Stimulated activated naive B cell treated with anti-CD40 and anti-IgM and Interleukin-4, amounts not matched to agents 10 μg/mL and 1 μg/mL and 100 μg/mL, for 72 hours (primary cell): ENCODE measurements at regions not wholly inside any gene's neighbourhood (a gene's known extent, or its start where the extent isn't known, plus 50 kb on each side); places are given as distances from the start of the nearest gene placed in this dataset.

Source experiments
- ATAC-seq, 2 donors: fragments of 150-1000 bp; cut with Tn5 transposase; replicated peaks; 2 replicates each; pipeline ENCODE4 v1.10.0; 2021; ENCODE audit warnings: moderate library complexity in 1 of 2
- DNase-seq: peaks from one replicate; pipeline ENCODE4 v3.0.0; 2021
- H3K27ac Mint-ChIP-seq: one replicate; pipeline ENCODE4 v1.8.0; 2022; ENCODE audit warnings: mild to moderate bottlenecking, mixed read lengths
- H3K27me3 Mint-ChIP-seq, 2 donors: one replicate each; pipeline ENCODE4 v1.8.0; 2022; ENCODE audit warnings: mixed read lengths in 2 of 2
- H3K36me3 Mint-ChIP-seq, 2 donors: one replicate each; pipeline ENCODE4 v1.8.0; 2022; ENCODE audit warnings: mixed read lengths in 2 of 2, mild to moderate bottlenecking in 1 of 2
- H3K4me1 Mint-ChIP-seq, 2 donors: one replicate each; pipeline ENCODE4 v1.8.0; 2022; ENCODE audit warnings: mixed read lengths in 2 of 2, mild to moderate bottlenecking in 1 of 2
- H3K4me3 Mint-ChIP-seq, 2 donors: one replicate each; pipeline ENCODE4 v1.8.0; 2022; ENCODE audit warnings: mild to moderate bottlenecking in 2 of 2, mixed read lengths in 2 of 2, moderate library complexity in 1 of 2
- H3K9me3 Mint-ChIP-seq, 2 donors: one replicate each; pipeline ENCODE4 v1.8.0; 2022; ENCODE audit warnings: mixed read lengths in 2 of 2, mild to moderate bottlenecking in 1 of 2

DNA sequence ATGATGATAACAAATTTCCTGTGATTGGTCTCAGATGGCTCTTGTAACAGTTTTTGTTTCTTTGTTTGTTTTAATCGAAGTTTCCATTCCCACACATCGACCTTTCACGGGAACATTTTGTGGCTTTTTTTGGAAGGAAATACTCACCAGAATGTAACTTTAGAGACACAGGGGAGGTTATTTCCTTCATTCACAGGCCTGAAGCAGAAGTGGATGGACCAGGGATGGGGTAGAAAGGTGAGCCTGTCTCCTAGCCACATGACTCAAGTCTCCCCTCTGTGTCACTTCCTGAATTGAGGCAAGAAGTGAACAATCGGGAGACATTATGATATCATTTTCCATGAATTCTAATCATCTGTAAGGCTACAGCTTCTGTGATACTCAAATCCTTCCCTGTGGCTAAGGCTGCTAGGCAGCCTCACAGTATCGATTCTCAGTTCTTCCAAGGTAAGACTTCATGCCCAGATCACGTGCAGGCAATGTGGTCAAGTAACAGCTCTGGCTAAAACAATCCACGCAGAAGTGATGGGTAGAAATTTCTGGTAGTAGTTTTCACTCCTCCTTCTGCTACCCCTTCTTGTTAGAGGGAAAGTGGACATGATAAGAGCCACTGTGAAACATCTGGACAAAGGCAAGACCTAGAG lies 203.9 kb upstream of the NEBL start:
- ATAC-seq, result peak; percentile 36 to 46
- peaks cover 0 to 3% of the 10 kb centered on the region in 2 donors for H3K9me3 Mint-ChIP-seq
- DNase-seq, result no peak
- H3K36me3 Mint-ChIP-seq, result no peaks in the 10 kb centered on the region
- no peak overlapping the region for H3K4me3 Mint-ChIP-seq
- H3K27ac Mint-ChIP-seq, result no peak overlapping the region
- H3K27me3 Mint-ChIP-seq, result no peaks in the 10 kb centered on the region
- no peaks in the 10 kb centered on the region for H3K4me1 Mint-ChIP-seq

DNA sequence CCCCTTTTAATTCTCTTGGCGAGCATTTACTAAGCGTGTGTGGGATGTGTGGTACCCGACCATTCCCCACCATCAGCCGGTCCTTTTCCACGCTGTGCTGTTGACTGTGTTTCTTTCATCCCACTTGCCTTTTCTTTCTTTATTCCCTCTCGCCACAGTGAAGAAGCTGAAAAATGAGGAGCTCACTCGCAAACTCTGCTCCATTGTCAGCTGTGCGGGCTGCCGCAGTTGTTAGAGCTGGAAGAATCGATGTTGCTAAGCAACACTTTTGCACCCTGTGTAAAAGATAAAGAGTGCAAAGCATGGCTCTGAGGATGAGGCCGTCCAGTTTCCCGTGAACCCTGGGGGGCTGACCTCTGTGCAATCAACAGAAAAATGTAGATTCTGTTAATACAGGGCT lies 203.1 kb upstream of the NEBL start:
- Mint-ChIP-seq H3K27ac (no peak overlapping the region), H3K9me3 (peaks cover 0 to 1% of the 10 kb centered on the region in 2 donors), H3K36me3 (no peaks in the 10 kb centered on the region), H3K4me3 (no peak overlapping the region), H3K27me3 (no peaks in the 10 kb centered on the region), H3K4me1 (no peaks in the 10 kb centered on the region)
- ATAC-seq (no peak), DNase-seq (no peak)

DNA sequence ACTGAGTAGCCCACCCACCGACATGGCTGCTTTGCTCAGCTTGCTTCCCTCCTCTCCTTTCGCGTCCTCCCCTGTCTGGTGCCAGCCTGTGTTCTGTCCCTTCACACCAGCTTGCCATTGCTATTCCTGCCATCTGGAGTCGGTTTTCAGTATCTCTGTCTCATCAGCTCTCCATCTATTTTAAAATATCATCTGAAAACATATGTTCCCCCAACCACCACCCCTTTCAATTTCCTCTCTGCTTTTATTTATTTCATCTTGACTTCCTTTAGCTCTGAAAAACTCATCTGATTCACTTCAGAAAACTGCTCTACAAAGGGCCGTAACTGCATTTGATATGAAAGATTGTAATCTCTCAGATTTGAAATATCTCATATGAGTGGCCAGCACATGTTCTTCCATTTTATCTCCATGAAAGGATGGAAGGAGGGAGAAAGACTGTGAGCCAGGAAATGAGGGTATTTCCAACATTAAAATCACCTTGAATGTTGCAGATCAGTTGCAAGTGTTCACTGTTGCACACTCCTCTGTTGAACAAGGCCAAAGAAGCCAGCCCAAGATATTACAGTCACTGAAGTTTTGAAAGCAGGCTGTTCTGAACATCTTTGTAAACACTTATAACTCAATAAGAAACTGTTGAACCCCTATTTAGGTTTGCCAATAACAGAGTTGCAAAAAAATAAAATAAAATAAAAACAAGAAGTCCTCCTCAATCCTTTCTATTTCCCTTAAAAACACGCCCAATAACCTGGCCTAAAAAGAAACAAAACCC lies 202.4 kb upstream of the NEBL start:
- H3K36me3 Mint-ChIP-seq, result no peaks in the 10 kb centered on the region
- H3K9me3 Mint-ChIP-seq, result peaks cover 0 to 1% of the 10 kb centered on the region in 2 donors
- no peaks in the 10 kb centered on the region for H3K27me3 Mint-ChIP-seq
- ATAC-seq (no peak), DNase-seq (no peak)
- no peak overlapping the region for H3K4me3 Mint-ChIP-seq
- H3K4me1 Mint-ChIP-seq, result no peaks in the 10 kb centered on the region
- H3K27ac Mint-ChIP-seq, result no peak overlapping the region

DNA sequence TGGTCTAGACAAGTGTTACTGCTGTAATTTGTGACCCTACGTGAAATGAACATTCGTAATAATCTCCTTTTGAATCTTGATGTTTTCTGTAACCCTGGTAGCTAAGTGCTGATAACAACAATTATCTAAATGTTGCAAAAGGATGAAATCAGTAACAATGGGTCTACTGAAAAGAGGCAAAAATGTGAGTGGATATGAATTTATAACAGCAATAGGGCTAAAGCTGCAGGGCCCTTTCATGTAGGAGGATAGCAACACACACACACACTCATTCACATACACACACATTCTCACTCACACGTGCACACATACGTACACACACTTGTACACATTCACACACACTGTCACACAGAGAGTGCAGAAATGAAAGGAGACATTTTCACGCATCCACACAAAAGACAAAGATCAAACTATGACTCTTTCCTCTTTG lies 200.8 kb upstream of the NEBL start:
- peaks cover 0 to 1% of the 10 kb centered on the region in 2 donors for H3K9me3 Mint-ChIP-seq
- ATAC-seq (no peak), DNase-seq (no peak)
- no peak overlapping the region for H3K27ac Mint-ChIP-seq
- no peaks in the 10 kb centered on the region for H3K4me1 Mint-ChIP-seq
- no peak overlapping the region for H3K4me3 Mint-ChIP-seq
- H3K36me3 Mint-ChIP-seq, result no peaks in the 10 kb centered on the region
- H3K27me3 Mint-ChIP-seq, result no peaks in the 10 kb centered on the region

DNA sequence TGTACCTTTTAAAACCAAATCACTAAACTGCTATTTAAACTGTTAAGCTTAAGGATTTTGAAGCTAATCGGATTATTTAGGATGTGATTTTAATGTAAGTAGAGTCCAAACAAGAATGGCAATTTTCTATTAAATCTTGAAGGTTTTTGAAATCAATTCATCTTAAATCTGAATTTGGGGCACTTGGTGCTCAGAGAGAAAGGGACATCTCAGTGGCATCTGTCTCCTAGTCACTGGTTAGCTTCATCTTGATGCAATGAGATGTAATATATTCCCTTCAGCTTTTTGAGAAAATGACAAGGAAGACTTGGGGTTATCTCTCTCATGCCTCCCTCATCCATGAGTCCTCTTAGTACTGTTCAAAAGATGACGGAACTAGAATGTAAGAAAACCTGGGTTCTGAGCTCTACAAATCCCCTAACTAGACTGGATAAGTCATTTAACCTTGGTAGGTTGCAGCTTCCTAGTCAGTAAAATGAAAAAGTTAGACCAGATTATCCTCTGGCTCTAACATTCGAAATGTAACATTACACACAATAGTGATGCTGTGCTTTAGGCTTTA lies 198.5 kb upstream of the NEBL start:
- no peak for ATAC-seq

DNA sequence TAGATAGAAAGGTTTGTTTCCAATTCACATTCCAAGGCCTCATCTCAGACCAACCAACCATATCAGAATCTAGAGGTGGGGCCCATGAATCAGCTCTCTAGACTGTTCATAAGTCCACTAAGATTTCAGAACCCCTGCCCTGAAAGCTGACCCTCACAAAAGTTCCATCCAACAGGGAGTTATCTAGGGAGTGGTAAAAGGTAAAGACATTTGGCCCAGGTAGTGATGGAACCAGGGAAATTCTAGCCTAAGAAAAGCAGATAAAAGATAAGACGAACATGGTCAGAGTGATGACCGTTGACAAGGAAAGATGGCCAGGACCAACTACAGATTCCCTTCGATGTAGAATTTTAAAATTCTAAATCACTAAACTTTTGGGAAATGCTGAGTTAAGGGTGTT lies 198.0 kb upstream of the NEBL start:
- no peaks in the 10 kb centered on the region for H3K4me1 Mint-ChIP-seq
- no peak overlapping the region for H3K27ac Mint-ChIP-seq
- DNase-seq (no peak), ATAC-seq (no peak)
- no peaks in the 10 kb centered on the region for H3K36me3 Mint-ChIP-seq
- H3K27me3 Mint-ChIP-seq, result peaks cover 0 to 6% of the 10 kb centered on the region in 2 donors
- H3K4me3 Mint-ChIP-seq, result no peak overlapping the region
- peaks cover 0 to 3% of the 10 kb centered on the region in 2 donors for H3K9me3 Mint-ChIP-seq

More for the DNA sequence above, 198.5 kb upstream of the NEBL start:
- H3K9me3 Mint-ChIP-seq, result peaks cover 0 to 3% of the 10 kb centered on the region in 2 donors
- H3K36me3 Mint-ChIP-seq, result no peaks in the 10 kb centered on the region
- H3K4me3 Mint-ChIP-seq, result no peak overlapping the region
- no peaks in the 10 kb centered on the region for H3K4me1 Mint-ChIP-seq
- DNase-seq, result no peak
- no peak overlapping the region for H3K27ac Mint-ChIP-seq
- peaks cover 0 to 6% of the 10 kb centered on the region in 2 donors for H3K27me3 Mint-ChIP-seq

DNA sequence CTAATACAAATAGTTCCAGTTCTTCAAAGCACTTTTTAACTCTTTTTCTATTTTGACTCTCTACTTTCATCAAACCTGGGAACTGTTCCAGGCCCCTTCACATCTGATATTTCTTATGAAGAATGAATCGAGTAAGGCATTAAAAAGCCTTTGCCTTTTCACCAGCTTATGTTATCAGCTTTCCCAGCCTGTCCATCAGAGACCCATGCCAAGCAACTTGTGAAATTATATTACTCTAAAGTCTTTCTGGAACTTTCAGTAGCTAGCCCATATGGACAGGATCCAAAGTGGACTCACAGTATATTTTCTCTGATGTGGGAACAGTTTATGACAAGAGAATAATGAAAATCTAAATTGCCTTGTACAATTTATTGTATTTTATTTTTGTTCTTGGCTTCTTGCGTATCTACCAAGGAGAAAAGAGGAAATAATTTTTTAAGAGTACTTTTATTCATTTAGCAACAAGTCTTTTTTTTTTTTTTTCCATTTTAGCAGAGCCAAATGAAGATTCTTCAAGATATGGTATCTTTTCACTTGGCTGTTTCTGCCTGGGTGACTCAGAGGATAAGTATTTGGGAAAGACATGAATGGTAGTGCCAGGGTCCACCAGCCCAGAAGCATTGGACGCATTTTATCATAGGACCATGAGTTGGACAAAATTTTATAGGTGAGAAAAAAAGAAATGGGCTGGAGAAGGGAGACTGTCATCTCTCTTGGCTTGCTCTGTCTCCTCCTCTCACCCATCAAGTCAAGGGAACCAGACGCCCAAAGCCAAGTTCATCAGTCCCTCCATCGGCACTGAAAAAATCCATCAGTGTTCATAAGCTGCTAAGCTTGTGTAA lies 195.8 kb upstream of the NEBL start:
- Mint-ChIP-seq H3K9me3 (peaks cover 0 to 1% of the 10 kb centered on the region in 2 donors), H3K4me1 (no peaks in the 10 kb centered on the region), H3K27me3 (peaks cover 0 to 6% of the 10 kb centered on the region in 2 donors), H3K27ac (no peak overlapping the region), H3K36me3 (no peaks in the 10 kb centered on the region), H3K4me3 (no peak overlapping the region)
- no peak for DNase-seq
- no peak for ATAC-seq

DNA sequence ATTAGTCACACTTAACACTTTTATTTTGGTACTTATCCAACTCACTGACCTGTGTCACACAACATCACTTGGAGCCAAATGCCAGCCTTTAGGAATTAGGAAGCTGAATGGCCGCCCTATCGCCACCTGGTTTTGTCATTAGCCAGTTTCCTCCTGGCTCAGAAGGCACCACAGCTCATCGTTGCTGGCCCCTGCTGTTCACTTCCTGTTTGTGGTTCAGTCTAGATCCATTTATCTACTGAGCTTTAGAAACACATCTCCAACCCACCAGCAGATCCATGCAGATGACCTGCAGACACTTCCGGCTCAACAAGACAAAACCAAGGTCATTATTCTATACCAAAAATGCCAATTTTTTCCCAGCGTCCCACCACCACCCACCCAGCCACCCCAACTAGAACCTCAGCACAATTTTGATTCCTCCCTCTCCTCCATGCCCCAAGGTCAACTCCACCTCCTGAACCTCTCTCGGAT lies 193.5 kb upstream of the NEBL start:
- no peak for ATAC-seq
- no peak for DNase-seq
- Mint-ChIP-seq H3K9me3 (peaks cover 3 to 4% of the 10 kb centered on the region in 2 donors), H3K36me3 (no peaks in the 10 kb centered on the region), H3K4me1 (no peaks in the 10 kb centered on the region), H3K27ac (no peak overlapping the region), H3K27me3 (peaks cover 0 to 10% of the 10 kb centered on the region in 2 donors), H3K4me3 (no peak overlapping the region)

DNA sequence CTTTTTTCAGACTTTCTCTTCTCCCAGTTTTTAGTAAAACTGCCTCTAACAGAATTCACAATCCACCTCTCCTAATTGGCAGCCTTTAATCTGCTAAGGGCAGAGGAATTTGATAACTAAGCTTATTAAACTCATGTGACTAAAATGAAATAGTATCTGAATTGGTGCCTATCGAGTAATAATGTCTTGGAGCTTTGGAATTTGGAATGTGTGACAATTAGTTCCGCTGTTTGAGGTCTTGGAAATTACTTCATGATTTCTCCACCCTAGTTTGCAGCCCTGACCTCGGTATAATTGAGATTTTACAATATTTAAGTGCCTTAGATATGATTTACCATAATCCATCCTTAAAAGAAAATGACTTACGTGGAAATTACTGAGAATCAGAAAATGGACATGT lies 190.4 kb upstream of the NEBL start:
- H3K27me3 Mint-ChIP-seq, result peaks cover 0 to 10% of the 10 kb centered on the region in 2 donors
- DNase-seq, result no peak
- H3K36me3 Mint-ChIP-seq, result no peaks in the 10 kb centered on the region
- no peaks in the 10 kb centered on the region for H3K4me1 Mint-ChIP-seq
- no peak overlapping the region for H3K4me3 Mint-ChIP-seq
- H3K9me3 Mint-ChIP-seq, result peaks cover 3 to 4% of the 10 kb centered on the region in 2 donors
- H3K27ac Mint-ChIP-seq, result no peak overlapping the region
- no peak for ATAC-seq

DNA sequence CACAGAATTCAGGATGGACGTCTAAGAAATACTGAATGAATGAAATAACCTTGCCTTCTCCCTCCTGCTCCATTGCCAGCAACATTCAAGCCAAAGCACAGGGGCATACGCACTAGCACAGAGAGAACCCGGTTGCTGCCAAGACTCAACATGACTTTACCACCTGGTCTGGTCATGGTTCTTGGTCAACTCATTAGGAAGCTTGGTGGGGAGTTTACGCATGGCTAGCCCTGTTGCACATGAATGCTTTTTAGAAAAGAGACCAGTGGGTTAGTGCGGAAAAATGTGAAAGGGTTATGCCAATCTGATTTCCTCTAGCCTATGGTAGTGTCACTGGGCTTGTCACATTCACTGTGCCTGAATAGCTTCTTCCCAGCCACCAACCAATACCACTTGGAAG lies 187.6 kb upstream of the NEBL start:
- peaks cover 2 to 3% of the 10 kb centered on the region in 2 donors for H3K9me3 Mint-ChIP-seq

DNA sequence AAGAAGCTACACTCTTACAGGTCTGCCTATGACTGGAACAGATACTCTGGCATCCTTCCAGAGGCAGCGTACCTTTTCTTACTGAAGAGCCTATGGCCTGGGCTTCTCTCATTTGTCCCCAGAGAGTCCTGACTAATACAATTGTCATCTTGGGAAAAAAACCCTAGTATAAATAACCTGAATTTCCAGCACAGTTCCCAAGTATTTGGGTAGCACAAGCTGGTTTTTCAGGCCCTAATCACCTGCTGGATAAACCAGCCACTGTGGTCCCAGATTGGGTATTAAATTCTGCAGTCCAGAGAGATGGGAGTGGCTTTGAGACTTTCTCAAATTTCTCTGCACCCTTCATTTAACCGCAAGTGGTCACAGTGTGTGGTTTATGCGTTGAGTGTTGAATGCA lies 186.8 kb upstream of the NEBL start:
- peaks cover 2 to 3% of the 10 kb centered on the region in 2 donors for H3K9me3 Mint-ChIP-seq
- H3K27me3 Mint-ChIP-seq, result peaks cover 0 to 7% of the 10 kb centered on the region in 2 donors
- peaks cover 0 to 1% of the 10 kb centered on the region in 2 donors for H3K4me1 Mint-ChIP-seq
- no peak overlapping the region for H3K27ac Mint-ChIP-seq
- H3K4me3 Mint-ChIP-seq, result no peak overlapping the region
- H3K36me3 Mint-ChIP-seq, result no peaks in the 10 kb centered on the region
- no peak for DNase-seq
- no peak for ATAC-seq

More for the DNA sequence above, 187.6 kb upstream of the NEBL start:
- Mint-ChIP-seq H3K4me3 (no peak overlapping the region), H3K36me3 (no peaks in the 10 kb centered on the region), H3K27me3 (peaks cover 0 to 4% of the 10 kb centered on the region in 2 donors), H3K27ac (no peak overlapping the region), H3K4me1 (no peaks in the 10 kb centered on the region)
- ATAC-seq (no peak), DNase-seq (no peak)

DNA sequence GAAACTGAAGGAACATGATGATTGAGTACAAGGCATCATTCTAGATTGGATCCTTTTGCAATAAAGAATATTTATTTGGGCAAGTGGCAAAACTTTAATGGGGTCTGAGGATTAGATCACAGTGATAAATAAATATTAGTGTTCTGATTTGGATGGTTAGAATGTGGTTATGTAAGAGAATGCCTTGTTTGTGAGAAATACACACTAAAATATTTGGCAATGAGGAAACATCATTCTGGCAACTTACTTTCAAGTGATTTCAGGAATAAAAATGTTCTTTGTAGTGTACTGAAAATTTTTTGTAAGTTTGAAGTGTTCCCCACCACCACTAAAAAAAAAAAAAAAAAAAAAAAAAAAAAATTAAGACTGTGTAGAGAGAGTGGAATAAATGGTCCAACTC lies 185.1 kb upstream of the NEBL start:
- Mint-ChIP-seq H3K36me3 (no peaks in the 10 kb centered on the region), H3K27ac (no peak overlapping the region), H3K9me3 (peaks cover 2 to 3% of the 10 kb centered on the region in 2 donors), H3K4me1 (peaks cover 0 to 1% of the 10 kb centered on the region in 2 donors), H3K27me3 (peaks cover 4 to 10% of the 10 kb centered on the region in 2 donors), H3K4me3 (no peak overlapping the region)
- DNase-seq (no peak), ATAC-seq (no peak)

DNA sequence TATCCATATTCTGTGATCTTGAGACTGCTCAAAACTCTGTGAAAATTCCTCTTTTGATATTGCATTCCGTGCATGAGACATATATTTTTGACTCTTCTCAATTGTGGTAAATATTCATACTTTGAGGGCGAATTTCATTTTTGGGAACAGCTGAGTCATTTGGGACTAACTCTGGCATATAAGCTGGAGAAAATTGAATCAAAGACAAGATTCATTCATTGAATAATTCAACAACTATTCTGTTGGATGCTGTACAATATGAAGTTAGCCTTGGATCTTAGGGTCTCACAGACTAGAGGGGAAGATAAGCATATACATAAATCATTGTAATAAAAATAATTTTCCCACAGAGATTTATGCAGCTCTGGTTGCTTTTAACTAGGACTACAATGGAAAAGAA lies 183.2 kb upstream of the NEBL start:
- Mint-ChIP-seq H3K36me3 (no peaks in the 10 kb centered on the region), H3K4me1 (peaks cover 0 to 1% of the 10 kb centered on the region in 2 donors), H3K9me3 (no peaks in the 10 kb centered on the region), H3K27ac (no peak overlapping the region), H3K4me3 (no peak overlapping the region), H3K27me3 (peaks cover 4 to 6% of the 10 kb centered on the region in 2 donors)
- DNase-seq (no peak), ATAC-seq (no peak)

DNA sequence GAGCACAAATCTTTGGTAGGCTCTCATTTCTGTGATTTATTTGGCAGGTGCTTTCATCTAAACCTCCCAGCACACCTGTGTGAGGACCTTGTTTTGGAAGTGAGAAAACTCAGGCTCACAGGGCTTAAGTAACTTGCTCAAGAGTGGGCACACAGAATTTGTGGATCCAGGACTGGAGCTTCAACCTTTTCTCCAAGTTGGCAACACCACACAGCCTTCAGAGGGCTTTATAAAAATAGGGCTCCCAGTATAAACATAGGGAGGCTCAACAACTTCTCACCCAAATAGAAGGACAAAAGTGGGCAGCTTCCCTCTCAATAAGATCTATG lies 182.2 kb upstream of the NEBL start:
- Mint-ChIP-seq H3K9me3 (no peaks in the 10 kb centered on the region), H3K27ac (no peak overlapping the region), H3K36me3 (no peaks in the 10 kb centered on the region), H3K4me3 (no peak overlapping the region), H3K4me1 (peaks cover 0 to 1% of the 10 kb centered on the region in 2 donors), H3K27me3 (peaks cover 4 to 6% of the 10 kb centered on the region in 2 donors)
- DNase-seq (no peak), ATAC-seq (no peak)
